ENCODE measurements at regions not wholly inside any gene's neighbourhood (a gene's known extent, or its start where the extent isn't known, plus 50 kb on each side); places are given as distances from the start of the nearest gene placed in this dataset.
"Not testable (repeated sequence)": the region's sequence is repeated elsewhere in the genome, so short reads cannot be mapped to it uniquely, and the experiment has no call there.

GRCh38 chr14:105927096-105928060 is 401.0 kb downstream of the TMEM121 start:
- no peaks in the 10 kb centered on the region for H3K4me1 Mint-ChIP-seq (ENCODE audit: low read depth)
- no peak overlapping the region for H3K27ac Mint-ChIP-seq
- no peak for ATAC-seq
- no peaks in the 10 kb centered on the region for H3K9me3 Mint-ChIP-seq (ENCODE audit: insufficient read depth)
- peaks cover 24% of the 10 kb centered on the region for H3K27me3 Mint-ChIP-seq (ENCODE audit: low read depth)
- H3K36me3 Mint-ChIP-seq (ENCODE audit: low read depth), result no peaks in the 10 kb centered on the region
- ChIA-PET CTCF (no interaction called here), POLR2A (no interaction called here)
- DNase-seq, result no peak
- no peak overlapping the region for H3K4me3 Mint-ChIP-seq

GRCh38 chr14:105928171-105929111 is 402.1 kb downstream of the TMEM121 start:
- H3K4me1 Mint-ChIP-seq (ENCODE audit: low read depth); H3K36me3 Mint-ChIP-seq (ENCODE audit: low read depth); POLR2A ChIA-PET: not testable (repeated sequence)

GRCh38 chr14:105929327-105930081 is 403.1 kb downstream of the TMEM121 start:
- H3K4me1 Mint-ChIP-seq (ENCODE audit: low read depth), result no peaks in the 10 kb centered on the region
- CTCF ChIA-PET, result no interaction called here
- no peaks in the 10 kb centered on the region for H3K9me3 Mint-ChIP-seq (ENCODE audit: insufficient read depth)
- no peak overlapping the region for H3K27ac Mint-ChIP-seq
- H3K27me3 Mint-ChIP-seq (ENCODE audit: low read depth), result peaks cover 32% of the 10 kb centered on the region
- H3K36me3 Mint-ChIP-seq (ENCODE audit: low read depth), result no peaks in the 10 kb centered on the region
- H3K4me3 Mint-ChIP-seq, result no peak overlapping the region
- DNase-seq (no peak), ATAC-seq (no peak)
- POLR2A ChIA-PET, result no interaction called here

More at GRCh38 chr14:105928171-105929111, 402.1 kb downstream of the TMEM121 start:
- CTCF ChIA-PET; DNase-seq; H3K9me3 Mint-ChIP-seq (ENCODE audit: insufficient read depth); H3K4me3 Mint-ChIP-seq; ATAC-seq; H3K27ac Mint-ChIP-seq: not testable (repeated sequence)
- peaks cover 28% of the 10 kb centered on the region for H3K27me3 Mint-ChIP-seq (ENCODE audit: low read depth)

GRCh38 chr14:105930572-105930971 is 404.2 kb downstream of the TMEM121 start:
- no peak overlapping the region for H3K4me3 Mint-ChIP-seq
- H3K9me3 Mint-ChIP-seq (ENCODE audit: insufficient read depth), result no peaks in the 10 kb centered on the region
- ChIA-PET CTCF (no interaction called here), POLR2A (no interaction called here)
- no peaks in the 10 kb centered on the region for H3K36me3 Mint-ChIP-seq (ENCODE audit: low read depth)
- H3K4me1 Mint-ChIP-seq (ENCODE audit: low read depth), result no peaks in the 10 kb centered on the region
- H3K27me3 Mint-ChIP-seq (ENCODE audit: low read depth), result peaks cover 41% of the 10 kb centered on the region
- H3K27ac Mint-ChIP-seq, result no peak overlapping the region
- no peak for DNase-seq
- no peak for ATAC-seq

- Mint-ChIP-seq H3K9me3 (ENCODE audit: insufficient read depth) (peaks cover 4% of the 10 kb centered on the region), H3K27ac (no peak overlapping the region), H3K36me3 (ENCODE audit: low read depth) (no peaks in the 10 kb centered on the region), H3K4me3 (no peak overlapping the region), H3K4me1 (ENCODE audit: low read depth) (no peaks in the 10 kb centered on the region), H3K27me3 (ENCODE audit: low read depth) (peaks cover 46% of the 10 kb centered on the region)
- POLR2A ChIA-PET, result no interaction called here
- ATAC-seq (peak; percentile 60), DNase-seq (peak; percentile 38)
- CTCF ChIA-PET, result interaction anchor here (1.0 kb wide), 2 partner anchors 75 to 254 kb away, joined by 3 read pairs; no protein-coding TSS in a partner anchor
Measured at GRCh38 chr14:105931808-105932483, 405.6 kb downstream of the TMEM121 start.

GRCh38 chr14:105933238-105933637 is 406.9 kb downstream of the TMEM121 start:
- no peaks in the 10 kb centered on the region for H3K4me1 Mint-ChIP-seq (ENCODE audit: low read depth)
- no peak overlapping the region for H3K4me3 Mint-ChIP-seq
- H3K27me3 Mint-ChIP-seq (ENCODE audit: low read depth), result peaks cover 46% of the 10 kb centered on the region
- ChIA-PET POLR2A (no interaction called here), CTCF (interaction anchor here (0.6 to 1.1 kb wide), 3 partner anchors 10 to 68 kb away, joined by 3 read pairs; no protein-coding TSS in a partner anchor)
- no peak overlapping the region for H3K27ac Mint-ChIP-seq
- H3K36me3 Mint-ChIP-seq (ENCODE audit: low read depth), result no peaks in the 10 kb centered on the region
- DNase-seq (no peak), ATAC-seq (no peak)
- peaks cover 4% of the 10 kb centered on the region for H3K9me3 Mint-ChIP-seq (ENCODE audit: insufficient read depth)

GRCh38 chr14:105935384-105935783 is 409.0 kb downstream of the TMEM121 start:
- DNase-seq (no peak), ATAC-seq (no peak)
- Mint-ChIP-seq H3K4me1 (ENCODE audit: low read depth) (peaks cover 2% of the 10 kb centered on the region), H3K9me3 (ENCODE audit: insufficient read depth) (peaks cover 21% of the 10 kb centered on the region), H3K27ac (no peak overlapping the region), H3K27me3 (ENCODE audit: low read depth) (peaks cover 41% of the 10 kb centered on the region), H3K36me3 (ENCODE audit: low read depth) (peaks cover 1% of the 10 kb centered on the region), H3K4me3 (no peak overlapping the region)
- ChIA-PET CTCF (interaction anchor here (1.1 kb wide), 1 partner anchor 9 kb away, joined by 4 read pairs; no protein-coding TSS in a partner anchor), POLR2A (no interaction called here)

- H3K4me3 Mint-ChIP-seq, result no peak overlapping the region
- ChIA-PET CTCF (no interaction called here), POLR2A (no interaction called here)
- H3K9me3 Mint-ChIP-seq (ENCODE audit: insufficient read depth), result peaks cover 21% of the 10 kb centered on the region
- H3K36me3 Mint-ChIP-seq (ENCODE audit: low read depth), result peaks cover 1% of the 10 kb centered on the region
- no peak overlapping the region for H3K27ac Mint-ChIP-seq
- no peak for ATAC-seq
- peaks cover 24% of the 10 kb centered on the region for H3K27me3 Mint-ChIP-seq (ENCODE audit: low read depth)
- H3K4me1 Mint-ChIP-seq (ENCODE audit: low read depth), result peaks cover 4% of the 10 kb centered on the region
- no peak for DNase-seq
Measured at GRCh38 chr14:105937253-105938054, 411.1 kb downstream of the TMEM121 start.

- DNase-seq, result no peak
- Mint-ChIP-seq H3K9me3 (ENCODE audit: insufficient read depth) (peaks cover 21% of the 10 kb centered on the region), H3K4me3 (no peak overlapping the region), H3K27ac (no peak overlapping the region), H3K27me3 (ENCODE audit: low read depth) (peaks cover 20% of the 10 kb centered on the region), H3K36me3 (ENCODE audit: low read depth) (peaks cover 1% of the 10 kb centered on the region), H3K4me1 (ENCODE audit: low read depth) (peaks cover 4% of the 10 kb centered on the region)
- ChIA-PET CTCF (no interaction called here), POLR2A (no interaction called here)
- ATAC-seq, result no peak
Measured at GRCh38 chr14:105938055-105938863, 411.9 kb downstream of the TMEM121 start.

- CTCF ChIA-PET, result no interaction called here
- H3K4me3 Mint-ChIP-seq, result no peak overlapping the region
Measured at GRCh38 chr14:105938959-105939358, 412.6 kb downstream of the TMEM121 start.

More at GRCh38 chr14:105938959-105939358, 412.6 kb downstream of the TMEM121 start:
- DNase-seq (no peak), ATAC-seq (no peak)
- POLR2A ChIA-PET, result no interaction called here
- Mint-ChIP-seq H3K9me3 (ENCODE audit: insufficient read depth) (peaks cover 21% of the 10 kb centered on the region), H3K27ac (no peak overlapping the region), H3K4me1 (ENCODE audit: low read depth) (peaks cover 4% of the 10 kb centered on the region), H3K36me3 (ENCODE audit: low read depth) (peaks cover 1% of the 10 kb centered on the region), H3K27me3 (ENCODE audit: low read depth) (peaks cover 17% of the 10 kb centered on the region)

Measured in activated CD8-positive, alpha-beta T cell treated with anti-CD3 and anti-CD28 coated beads, Interleukin-2, amount 10 ng/mL, durations not matched to agents 7 days and 5 days (primary cell).